Activated T-cell treated with anti-CD3 and anti-CD28 coated beads for 4 hours (primary cell): ENCODE measurements at regions not wholly inside any gene's neighbourhood (a gene's known extent, or its start where the extent isn't known, plus 50 kb on each side); places are given as distances from the start of the nearest gene placed in this dataset.

Experiments
- DNase-seq: peaks from one replicate; pipeline ENCODE4 v3.0.0-alpha.2; 2020

DNA sequence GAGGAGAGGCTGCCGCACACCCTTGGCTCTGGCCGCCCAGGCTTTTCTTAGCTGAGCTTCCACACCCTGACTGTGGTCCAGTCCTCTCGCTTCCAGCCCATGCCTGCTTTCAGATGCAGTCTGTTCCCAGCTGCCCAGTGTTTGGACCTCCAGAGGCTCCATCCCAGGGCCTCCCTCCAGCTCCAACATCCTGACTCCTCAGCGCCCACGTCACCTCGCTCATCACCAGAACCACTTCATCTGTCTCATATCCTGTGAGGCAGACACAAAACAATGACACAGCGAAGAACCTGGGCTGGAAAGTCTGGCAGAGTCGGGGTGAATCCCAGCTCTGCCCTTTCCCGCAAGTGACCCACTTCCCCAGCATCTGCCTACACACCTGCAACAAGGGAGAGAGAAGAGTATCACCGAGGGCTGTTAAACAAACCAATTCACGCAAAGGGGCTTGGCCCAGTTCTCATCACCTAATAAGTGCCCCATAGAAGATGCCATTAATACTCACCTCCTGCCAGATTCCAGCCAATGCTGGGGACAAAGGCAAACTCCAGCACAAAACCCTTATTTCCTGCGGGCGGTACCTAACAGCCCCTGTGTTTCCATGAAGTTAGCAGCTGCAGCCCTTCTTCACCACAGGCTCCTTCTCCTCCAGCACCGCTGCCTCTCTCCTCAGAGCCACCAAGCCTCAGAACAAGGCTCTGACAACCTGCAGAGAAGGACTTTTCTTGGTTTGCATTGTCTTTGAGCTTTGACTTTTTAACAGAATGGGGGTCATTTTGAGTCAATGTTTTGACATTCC is 133.4 kb upstream of the CDH4 start:
- DNase-seq, result no peak

- DNase-seq, result no peak
Measured at GRCh38 chr20:61119273-61119672, 132.8 kb upstream of the CDH4 start.

DNA sequence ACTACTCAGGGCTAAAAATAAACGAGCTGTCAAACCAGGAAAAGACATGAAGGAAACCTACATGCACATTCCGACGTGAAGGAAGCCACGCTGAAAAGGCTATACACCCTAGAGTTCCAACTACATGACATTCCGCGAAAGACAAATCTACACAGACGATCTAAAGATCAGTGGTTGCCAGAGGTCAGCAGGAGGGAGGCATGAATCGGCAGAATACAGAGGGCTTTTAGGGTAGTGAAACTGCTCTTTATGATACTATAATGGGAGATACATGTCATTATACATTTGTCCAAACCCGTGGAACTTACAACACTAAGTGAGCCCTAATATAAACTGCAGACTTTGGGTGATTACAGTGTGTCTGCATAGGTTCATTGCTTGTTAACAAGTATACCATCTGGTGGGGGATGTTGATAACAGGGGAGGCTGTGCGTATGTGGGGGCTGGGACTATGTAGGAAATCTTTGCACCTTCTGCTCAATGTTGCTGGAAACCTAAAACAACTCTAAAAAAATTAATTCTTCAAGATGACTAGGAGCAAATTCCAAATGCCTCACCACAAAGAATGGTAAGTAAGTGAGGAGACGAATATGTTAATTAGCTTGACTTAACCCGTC is 132.2 kb upstream of the CDH4 start:
- DNase-seq, result no peak

- peak; percentile 6 for DNase-seq
Measured at GRCh38 chr20:61120595-61121515, 131.2 kb upstream of the CDH4 start.

- DNase-seq, result no peak
Measured at GRCh38 chr20:61121661-61122060, 130.4 kb upstream of the CDH4 start.

DNA sequence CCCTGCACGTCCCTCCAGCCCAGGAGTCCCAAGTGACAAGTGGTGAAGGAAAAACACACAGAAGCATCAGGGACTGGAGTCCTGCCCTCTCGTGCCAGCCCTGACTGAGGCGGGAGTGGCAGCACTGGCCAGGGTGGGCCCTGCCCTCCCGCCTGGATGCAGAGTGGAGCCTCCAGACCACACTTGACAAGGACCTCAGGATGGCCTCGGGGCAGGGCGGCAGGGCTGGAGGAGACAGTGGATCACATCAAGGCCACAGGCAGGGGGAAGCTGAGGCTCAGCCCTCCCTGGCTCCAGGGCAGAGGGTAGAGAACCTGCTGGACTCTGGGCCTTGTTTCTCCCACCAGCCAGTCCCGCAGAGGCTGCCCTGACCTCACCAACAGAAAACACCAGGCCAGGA is 128.8 kb upstream of the CDH4 start:
- no peak for DNase-seq

- no peak for DNase-seq
Measured at GRCh38 chr20:61123751-61124368, 128.2 kb upstream of the CDH4 start.

- DNase-seq, result no peak
Measured at GRCh38 chr20:61125076-61125475, 127.0 kb upstream of the CDH4 start.

DNA sequence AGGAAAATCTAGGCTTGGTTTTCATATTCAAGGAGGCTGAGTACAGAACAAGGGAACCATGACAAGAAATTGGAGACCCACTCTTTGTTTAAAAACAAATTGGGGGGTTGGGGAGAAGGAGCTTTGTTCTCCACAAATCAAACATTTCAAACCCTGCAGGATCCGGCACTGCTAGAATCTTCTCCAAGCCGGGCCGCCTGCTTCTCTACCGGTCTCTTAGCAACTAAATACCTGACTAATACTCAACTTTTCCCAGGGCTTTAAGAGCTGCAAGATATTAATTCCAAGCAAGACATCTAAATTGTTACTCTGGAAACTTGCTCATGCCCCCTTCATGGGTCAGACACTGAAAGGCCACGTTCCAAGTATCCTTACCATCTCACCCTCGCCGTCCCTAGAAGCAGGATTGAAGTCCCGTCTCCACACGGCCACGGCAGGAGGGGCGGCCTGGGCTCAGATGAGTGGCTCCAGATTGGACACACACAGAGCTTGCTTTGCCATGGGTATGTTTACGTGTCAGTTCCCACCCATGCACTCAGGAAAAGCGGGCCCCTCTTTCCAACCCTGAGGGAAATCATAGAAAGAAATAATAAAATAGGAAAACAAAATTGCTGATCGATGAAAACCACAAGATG is 126.4 kb upstream of the CDH4 start:
- no peak for DNase-seq

GRCh38 chr20:61126369-61127195 is 125.5 kb upstream of the CDH4 start:
- no peak for DNase-seq

GRCh38 chr20:61127311-61128039 is 124.6 kb upstream of the CDH4 start:
- no peak for DNase-seq

DNA sequence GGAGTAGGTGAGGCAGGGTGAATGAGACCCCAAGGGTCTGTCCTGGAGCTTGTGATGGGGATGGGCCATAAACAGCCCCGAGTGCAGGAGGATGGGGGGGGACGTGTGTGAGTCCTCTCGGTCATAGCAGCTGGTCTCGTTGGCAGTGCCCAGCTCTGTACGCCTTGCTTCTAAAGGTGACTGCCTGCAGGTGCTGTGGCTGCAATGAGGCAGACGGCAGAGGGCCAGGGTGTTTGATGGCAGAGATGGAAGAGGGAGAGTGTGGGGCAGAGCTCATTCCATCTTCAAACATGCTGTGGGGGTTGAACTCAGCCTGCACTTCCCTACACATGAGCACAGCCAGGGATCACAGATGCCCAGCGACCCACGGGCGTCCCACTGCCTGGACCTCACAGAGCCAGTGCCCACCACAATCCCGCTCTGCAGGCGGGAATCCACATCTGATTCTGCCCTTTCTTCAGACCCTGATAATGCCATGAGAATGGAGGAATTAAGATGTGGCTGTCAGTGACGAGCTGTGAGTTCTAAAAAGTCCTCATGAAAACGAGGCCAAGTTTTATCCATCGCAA is 123.3 kb upstream of the CDH4 start:
- DNase-seq, result no peak

- DNase-seq, result no peak
Measured at GRCh38 chr20:61129311-61129710, 122.8 kb upstream of the CDH4 start.

DNA sequence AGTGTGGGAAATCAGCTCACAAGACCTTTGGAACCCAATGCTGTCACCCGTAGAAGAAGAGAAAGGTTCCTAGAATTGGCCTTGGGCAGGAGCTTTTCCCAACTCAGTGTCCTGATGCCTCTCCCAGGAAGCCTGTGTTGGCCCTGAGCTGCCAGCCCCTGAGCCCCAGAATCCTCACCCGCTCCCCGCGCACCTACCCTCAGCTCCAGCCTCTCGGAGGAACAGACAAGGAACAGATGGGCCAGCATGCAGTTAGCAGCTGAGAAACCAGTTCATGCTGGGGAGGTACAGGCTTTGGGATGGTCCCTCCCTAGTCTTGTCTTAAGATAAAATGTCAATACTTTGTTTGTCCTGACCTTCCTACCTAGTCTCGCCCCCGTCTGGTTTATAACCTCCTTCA is 121.9 kb upstream of the CDH4 start:
- no peak for DNase-seq

DNA sequence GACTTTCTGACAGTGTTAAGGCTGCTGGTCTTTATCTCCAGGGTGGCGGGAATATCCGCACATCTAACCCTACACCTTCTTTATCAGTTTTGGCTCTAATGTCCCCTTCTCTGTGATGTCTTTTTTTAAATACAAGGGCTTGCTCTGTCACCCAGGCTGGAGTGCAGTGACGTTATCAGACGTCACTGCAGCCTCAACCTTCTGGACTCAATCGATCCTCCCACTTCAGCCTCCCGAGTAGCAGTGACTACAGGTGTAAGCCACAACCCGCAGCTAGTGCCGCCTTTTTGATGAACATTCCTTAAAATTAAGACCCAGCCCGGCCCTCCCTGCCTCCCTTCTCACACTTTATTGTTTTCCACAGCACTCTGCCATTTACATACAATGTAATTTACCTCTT is 120.1 kb upstream of the CDH4 start:
- no peak for DNase-seq

GRCh38 chr20:61133611-61134010 is 118.5 kb upstream of the CDH4 start:
- DNase-seq, result no peak

DNA sequence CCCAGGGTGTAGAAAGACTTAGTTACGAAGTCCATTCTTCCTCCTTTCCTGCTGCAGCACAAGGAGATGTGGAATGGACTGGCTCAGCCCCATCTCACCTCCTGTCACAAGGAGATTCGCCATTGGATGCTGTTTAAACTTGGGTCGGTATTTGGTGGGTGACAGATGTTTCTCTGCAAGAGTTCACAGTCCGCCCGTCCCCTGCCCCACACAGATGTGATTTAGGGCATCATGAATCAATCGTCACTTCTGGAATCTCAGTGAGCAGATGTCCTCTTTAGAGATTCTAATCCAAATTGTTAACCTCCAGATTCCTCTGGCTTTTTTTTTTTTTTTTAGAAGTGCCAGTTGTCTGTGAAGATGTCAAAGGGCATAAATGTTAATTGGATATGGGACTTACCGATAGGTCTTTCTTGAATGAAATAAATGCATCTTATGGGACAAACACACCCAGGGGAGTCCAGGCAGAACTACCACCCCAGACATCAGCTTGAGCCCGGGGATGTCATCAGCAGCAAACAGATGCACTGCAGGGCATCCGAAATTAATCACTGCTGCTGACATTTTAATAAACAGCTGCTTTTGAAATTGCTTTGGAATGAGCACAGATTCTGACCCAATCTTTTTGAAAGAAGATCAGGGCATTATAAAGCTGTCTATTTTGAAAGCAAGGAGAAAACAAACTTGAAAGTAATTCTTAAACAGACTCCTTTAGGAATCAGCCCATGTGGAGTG is 117.6 kb upstream of the CDH4 start:
- no peak for DNase-seq

DNA sequence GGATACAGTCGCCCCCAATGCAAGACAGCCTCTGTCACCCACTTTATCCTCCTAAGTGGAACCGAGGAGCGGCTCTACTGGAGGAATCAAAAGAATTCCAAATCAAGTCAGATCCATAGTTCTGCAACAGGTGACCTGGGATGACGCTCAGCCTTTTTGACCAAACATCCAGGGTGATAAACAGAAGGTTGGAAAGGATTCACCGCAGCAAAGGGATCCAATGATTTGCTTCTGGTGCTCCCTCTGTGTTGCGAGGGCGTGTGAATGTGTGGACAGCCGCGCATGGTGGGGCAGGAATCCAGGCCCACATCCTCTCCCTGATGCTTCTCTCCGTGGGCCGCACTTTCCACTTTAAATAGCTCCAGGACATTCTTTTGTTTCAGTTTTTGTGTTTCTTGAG is 116.8 kb upstream of the CDH4 start:
- DNase-seq, result no peak

GRCh38 chr20:61135968-61136367 is 116.1 kb upstream of the CDH4 start:
- no peak for DNase-seq

DNA sequence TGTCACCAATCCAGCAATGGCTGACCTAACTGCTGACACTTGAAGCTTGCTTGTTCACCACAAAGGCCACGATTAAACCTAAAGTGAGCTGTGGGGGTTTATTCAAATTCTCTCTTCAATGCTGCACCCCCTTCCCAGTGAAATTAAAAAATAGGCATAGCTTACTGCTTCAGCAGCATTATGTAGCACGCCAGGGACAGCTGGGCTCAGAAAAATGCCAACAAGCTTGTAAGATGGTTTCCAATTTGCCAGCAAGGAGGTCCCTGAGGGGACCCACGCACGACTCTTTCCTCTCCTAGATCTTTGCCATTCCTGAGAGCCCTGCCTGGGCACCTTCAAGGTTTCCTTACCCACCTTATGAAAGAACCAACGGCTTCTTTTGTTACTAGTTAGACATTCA is 113.5 kb upstream of the CDH4 start:
- no peak for DNase-seq
